WTC11 (cell line): ENCODE measurements at regions not wholly inside any gene's neighbourhood (a gene's known extent, or its start where the extent isn't known, plus 50 kb on each side); places are given as distances from the start of the nearest gene placed in this dataset.

Source experiments
- ATAC-seq: fragments of 200-7000 bp; cut with Tn5 transposase; 2 replicates; pipeline ENCODE4 v1.10.0; 2021; ENCODE audit warnings: mild to moderate bottlenecking, moderate library complexity
- CTCF ChIA-PET: fragments of 300-600 bp; sonication (Branson Sonifier 250); formaldehyde crosslinking; loops from one replicate; lab custom pipeline; 2021; ENCODE audit warnings: antibody characterized with exemption; lab: Charles Lee
- POLR2A ChIA-PET: fragments of 350-600 bp; sonication (Branson Sonifier 250); formaldehyde crosslinking; loops from one replicate; lab custom pipeline; 2021; ENCODE audit warnings: antibody characterized with exemption; lab: Charles Lee
- DNase-seq: peaks from one replicate; pipeline ENCODE4 v3.0.0; 2021; ENCODE audit warnings: low spot score
- H3K27ac Mint-ChIP-seq: 2 replicates; pipeline ENCODE4 v1.8.0; 2021; ENCODE audit warnings: mixed read lengths
- H3K27me3 Mint-ChIP-seq: 2 replicates; pipeline ENCODE4 v1.8.0; 2021; ENCODE audit warnings: low read depth, mild to moderate bottlenecking, moderate library complexity, mixed read lengths
- H3K36me3 Mint-ChIP-seq: 2 replicates; pipeline ENCODE4 v1.8.0; 2021; ENCODE audit warnings: mixed read lengths
- H3K4me1 Mint-ChIP-seq: 2 replicates; pipeline ENCODE4 v1.8.0; 2022; ENCODE audit warnings: mixed read lengths
- H3K4me3 Mint-ChIP-seq: 2 replicates; pipeline ENCODE4 v1.8.0; 2021; ENCODE audit warnings: mild to moderate bottlenecking, moderate library complexity, mixed read lengths
- H3K9me3 Mint-ChIP-seq: 2 replicates; pipeline ENCODE4 v1.8.0; 2021; ENCODE audit warnings: mixed read lengths
- CREB1 ChIP-seq: sonication (generic); formaldehyde crosslinking; IDR thresholded peaks from 2 replicates; pipeline ENCODE4 v1.8.0; 2023; ENCODE audit warnings: mild to moderate bottlenecking, missing genetic modification reagents
- E2F4 ChIP-seq: sonication (generic); formaldehyde crosslinking; IDR thresholded peaks from 2 replicates; pipeline ENCODE4 v1.8.1; 2022; ENCODE audit warnings: low read depth, mild to moderate bottlenecking, moderate library complexity, missing genetic modification reagents, borderline replicate concordance
- EMX1 ChIP-seq: fragments of 250-450 bp; sonication (Bioruptor Pico); IDR thresholded peaks from 2 replicates; pipeline ENCODE4 v1.8.0; 2021; ENCODE audit warnings: mild to moderate bottlenecking
- FOXJ3 ChIP-seq: sonication (generic); formaldehyde crosslinking; IDR thresholded peaks from 2 replicates; pipeline ENCODE4 v1.9.0; 2021; ENCODE audit warnings: missing genetic modification reagents, mild to moderate bottlenecking, borderline replicate concordance
- FOXP1 ChIP-seq: sonication (generic); formaldehyde crosslinking; IDR thresholded peaks from 2 replicates; pipeline ENCODE4 v1.8.0; 2022; ENCODE audit warnings: missing genetic modification reagents, mild to moderate bottlenecking, moderate library complexity, borderline replicate concordance
- IRF2 ChIP-seq: sonication (generic); formaldehyde crosslinking; IDR thresholded peaks from 2 replicates; pipeline ENCODE4 v1.8.0; 2022; ENCODE audit warnings: low read depth, missing genetic modification reagents, borderline replicate concordance
- NFATC4 ChIP-seq: fragments of 250-450 bp; sonication (Bioruptor Pico); IDR thresholded peaks from 2 replicates; pipeline ENCODE4 v1.9.0; 2021; ENCODE audit warnings: mild to moderate bottlenecking
- NFE2L1 ChIP-seq: sonication (generic); formaldehyde crosslinking; IDR thresholded peaks from 2 replicates; pipeline ENCODE4 v1.8.1; 2023; ENCODE audit warnings: missing genetic modification reagents
- RELA ChIP-seq: sonication (generic); formaldehyde crosslinking; IDR thresholded peaks from 2 replicates; pipeline ENCODE4 v1.8.1; 2022; ENCODE audit warnings: missing genetic modification reagents, mild to moderate bottlenecking, borderline replicate concordance
- SOX15 ChIP-seq: fragments of 250-450 bp; sonication (Bioruptor Pico); IDR thresholded peaks from 2 replicates; pipeline ENCODE4 v1.9.0; 2021; ENCODE audit warnings: mild to moderate bottlenecking
- SP1 ChIP-seq: sonication (generic); formaldehyde crosslinking; conservative IDR thresholded peaks from 2 replicates; pipeline ENCODE4 v1.8.1; 2022; ENCODE audit warnings: missing genetic modification reagents
- USF1 ChIP-seq: sonication (generic); formaldehyde crosslinking; IDR thresholded peaks from 2 replicates; pipeline ENCODE4 v1.8.0; 2022; ENCODE audit warnings: mild to moderate bottlenecking, missing genetic modification reagents
- ZNF219 ChIP-seq: sonication (generic); formaldehyde crosslinking; IDR thresholded peaks from 2 replicates; pipeline ENCODE4 v1.8.0; 2023; ENCODE audit warnings: missing genetic modification reagents, mild to moderate bottlenecking, borderline replicate concordance
- ZNF263 ChIP-seq: sonication (generic); formaldehyde crosslinking; IDR thresholded peaks from 2 replicates; pipeline ENCODE4 v1.8.1; 2022; ENCODE audit warnings: low read depth, mild to moderate bottlenecking, moderate library complexity, missing genetic modification reagents
- ZNF281 ChIP-seq: sonication (generic); formaldehyde crosslinking; IDR thresholded peaks from 2 replicates; pipeline ENCODE4 v1.8.0; 2023; ENCODE audit warnings: mild to moderate bottlenecking, missing genetic modification reagents
- ZNF396 ChIP-seq: fragments of 250-450 bp; sonication (Bioruptor Pico); IDR thresholded peaks from 2 replicates; pipeline ENCODE4 v1.8.0; 2021; ENCODE audit warnings: mild to moderate bottlenecking, moderate library complexity, borderline replicate concordance
- TF ChIP-seq, protein P1 (sequence below): fragments of 250-450 bp; sonication (Bioruptor Pico); IDR thresholded peaks from 2 replicates; pipeline ENCODE4 v1.9.0; 2021; ENCODE audit warnings: mild to moderate bottlenecking, borderline replicate concordance
- TF ChIP-seq, protein P2 (sequence below): sonication (generic); formaldehyde crosslinking; IDR thresholded peaks from 2 replicates; pipeline ENCODE4 v1.8.1; 2023; ENCODE audit warnings: mild to moderate bottlenecking, missing genetic modification reagents
- TF ChIP-seq, protein P3 (sequence below): sonication (generic); formaldehyde crosslinking; IDR thresholded peaks from 2 replicates; pipeline ENCODE4 v1.8.0; 2023; ENCODE audit warnings: missing genetic modification reagents, mild to moderate bottlenecking, borderline replicate concordance

- TF ChIP-seq, protein P1, sequence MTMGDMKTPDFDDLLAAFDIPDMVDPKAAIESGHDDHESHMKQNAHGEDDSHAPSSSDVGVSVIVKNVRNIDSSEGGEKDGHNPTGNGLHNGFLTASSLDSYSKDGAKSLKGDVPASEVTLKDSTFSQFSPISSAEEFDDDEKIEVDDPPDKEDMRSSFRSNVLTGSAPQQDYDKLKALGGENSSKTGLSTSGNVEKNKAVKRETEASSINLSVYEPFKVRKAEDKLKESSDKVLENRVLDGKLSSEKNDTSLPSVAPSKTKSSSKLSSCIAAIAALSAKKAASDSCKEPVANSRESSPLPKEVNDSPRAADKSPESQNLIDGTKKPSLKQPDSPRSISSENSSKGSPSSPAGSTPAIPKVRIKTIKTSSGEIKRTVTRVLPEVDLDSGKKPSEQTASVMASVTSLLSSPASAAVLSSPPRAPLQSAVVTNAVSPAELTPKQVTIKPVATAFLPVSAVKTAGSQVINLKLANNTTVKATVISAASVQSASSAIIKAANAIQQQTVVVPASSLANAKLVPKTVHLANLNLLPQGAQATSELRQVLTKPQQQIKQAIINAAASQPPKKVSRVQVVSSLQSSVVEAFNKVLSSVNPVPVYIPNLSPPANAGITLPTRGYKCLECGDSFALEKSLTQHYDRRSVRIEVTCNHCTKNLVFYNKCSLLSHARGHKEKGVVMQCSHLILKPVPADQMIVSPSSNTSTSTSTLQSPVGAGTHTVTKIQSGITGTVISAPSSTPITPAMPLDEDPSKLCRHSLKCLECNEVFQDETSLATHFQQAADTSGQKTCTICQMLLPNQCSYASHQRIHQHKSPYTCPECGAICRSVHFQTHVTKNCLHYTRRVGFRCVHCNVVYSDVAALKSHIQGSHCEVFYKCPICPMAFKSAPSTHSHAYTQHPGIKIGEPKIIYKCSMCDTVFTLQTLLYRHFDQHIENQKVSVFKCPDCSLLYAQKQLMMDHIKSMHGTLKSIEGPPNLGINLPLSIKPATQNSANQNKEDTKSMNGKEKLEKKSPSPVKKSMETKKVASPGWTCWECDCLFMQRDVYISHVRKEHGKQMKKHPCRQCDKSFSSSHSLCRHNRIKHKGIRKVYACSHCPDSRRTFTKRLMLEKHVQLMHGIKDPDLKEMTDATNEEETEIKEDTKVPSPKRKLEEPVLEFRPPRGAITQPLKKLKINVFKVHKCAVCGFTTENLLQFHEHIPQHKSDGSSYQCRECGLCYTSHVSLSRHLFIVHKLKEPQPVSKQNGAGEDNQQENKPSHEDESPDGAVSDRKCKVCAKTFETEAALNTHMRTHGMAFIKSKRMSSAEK (CRISPR knock-in tag): no peak
- no peak for TF ChIP-seq ZNF396
- TF ChIP-seq ZNF263: no peak
- no peak for TF ChIP-seq EMX1 (CRISPR knock-in tag)
- TF ChIP-seq CREB1 (CRISPR knock-in tag): no peak
- TF ChIP-seq SOX15 (CRISPR knock-in tag): no peak
- TF ChIP-seq USF1 (CRISPR knock-in tag): no peak
- no peak for TF ChIP-seq E2F4 (CRISPR knock-in tag)
- no peak for TF ChIP-seq IRF2 (CRISPR knock-in tag)
- TF ChIP-seq, protein P2, sequence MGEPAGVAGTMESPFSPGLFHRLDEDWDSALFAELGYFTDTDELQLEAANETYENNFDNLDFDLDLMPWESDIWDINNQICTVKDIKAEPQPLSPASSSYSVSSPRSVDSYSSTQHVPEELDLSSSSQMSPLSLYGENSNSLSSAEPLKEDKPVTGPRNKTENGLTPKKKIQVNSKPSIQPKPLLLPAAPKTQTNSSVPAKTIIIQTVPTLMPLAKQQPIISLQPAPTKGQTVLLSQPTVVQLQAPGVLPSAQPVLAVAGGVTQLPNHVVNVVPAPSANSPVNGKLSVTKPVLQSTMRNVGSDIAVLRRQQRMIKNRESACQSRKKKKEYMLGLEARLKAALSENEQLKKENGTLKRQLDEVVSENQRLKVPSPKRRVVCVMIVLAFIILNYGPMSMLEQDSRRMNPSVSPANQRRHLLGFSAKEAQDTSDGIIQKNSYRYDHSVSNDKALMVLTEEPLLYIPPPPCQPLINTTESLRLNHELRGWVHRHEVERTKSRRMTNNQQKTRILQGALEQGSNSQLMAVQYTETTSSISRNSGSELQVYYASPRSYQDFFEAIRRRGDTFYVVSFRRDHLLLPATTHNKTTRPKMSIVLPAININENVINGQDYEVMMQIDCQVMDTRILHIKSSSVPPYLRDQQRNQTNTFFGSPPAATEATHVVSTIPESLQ: no peak
- TF ChIP-seq ZNF219: no peak
These were observed 161.7 kb upstream of the LYZL1 start (continued) for GRCh38 chr10:29127037-29127700.

DNA sequence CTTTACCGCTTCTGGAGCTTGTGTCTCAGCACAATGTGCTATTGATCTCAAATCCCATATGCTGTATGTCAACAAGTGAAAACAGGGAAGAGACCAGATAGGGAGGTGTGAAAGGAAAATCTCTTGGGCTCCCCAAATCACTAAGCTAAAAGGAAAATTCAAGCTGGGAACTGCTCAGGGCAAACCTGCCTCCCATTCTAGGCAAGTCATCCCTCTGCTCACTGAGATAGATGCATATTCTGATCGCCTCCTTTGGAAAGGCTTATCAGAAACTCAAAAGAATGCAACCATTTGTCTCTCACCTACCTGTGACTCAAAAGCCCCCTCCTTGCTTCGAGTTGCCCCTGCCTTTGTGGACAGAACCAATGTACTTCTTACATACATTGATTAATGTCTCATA is 161.1 kb upstream of the LYZL1 start:
- DNase-seq: no peak
- TF ChIP-seq IRF2 (CRISPR knock-in tag) (no peak), SP1 (no peak), FOXP1 (CRISPR knock-in tag) (no peak), ZNF281 (no peak), NFATC4 (CRISPR knock-in tag) (no peak), RELA (CRISPR knock-in tag) (no peak), NFE2L1 (CRISPR knock-in tag) (no peak), SOX15 (CRISPR knock-in tag) (no peak), ZNF219 (no peak), FOXJ3 (CRISPR knock-in tag) (no peak)
- TF ChIP-seq, protein P3, sequence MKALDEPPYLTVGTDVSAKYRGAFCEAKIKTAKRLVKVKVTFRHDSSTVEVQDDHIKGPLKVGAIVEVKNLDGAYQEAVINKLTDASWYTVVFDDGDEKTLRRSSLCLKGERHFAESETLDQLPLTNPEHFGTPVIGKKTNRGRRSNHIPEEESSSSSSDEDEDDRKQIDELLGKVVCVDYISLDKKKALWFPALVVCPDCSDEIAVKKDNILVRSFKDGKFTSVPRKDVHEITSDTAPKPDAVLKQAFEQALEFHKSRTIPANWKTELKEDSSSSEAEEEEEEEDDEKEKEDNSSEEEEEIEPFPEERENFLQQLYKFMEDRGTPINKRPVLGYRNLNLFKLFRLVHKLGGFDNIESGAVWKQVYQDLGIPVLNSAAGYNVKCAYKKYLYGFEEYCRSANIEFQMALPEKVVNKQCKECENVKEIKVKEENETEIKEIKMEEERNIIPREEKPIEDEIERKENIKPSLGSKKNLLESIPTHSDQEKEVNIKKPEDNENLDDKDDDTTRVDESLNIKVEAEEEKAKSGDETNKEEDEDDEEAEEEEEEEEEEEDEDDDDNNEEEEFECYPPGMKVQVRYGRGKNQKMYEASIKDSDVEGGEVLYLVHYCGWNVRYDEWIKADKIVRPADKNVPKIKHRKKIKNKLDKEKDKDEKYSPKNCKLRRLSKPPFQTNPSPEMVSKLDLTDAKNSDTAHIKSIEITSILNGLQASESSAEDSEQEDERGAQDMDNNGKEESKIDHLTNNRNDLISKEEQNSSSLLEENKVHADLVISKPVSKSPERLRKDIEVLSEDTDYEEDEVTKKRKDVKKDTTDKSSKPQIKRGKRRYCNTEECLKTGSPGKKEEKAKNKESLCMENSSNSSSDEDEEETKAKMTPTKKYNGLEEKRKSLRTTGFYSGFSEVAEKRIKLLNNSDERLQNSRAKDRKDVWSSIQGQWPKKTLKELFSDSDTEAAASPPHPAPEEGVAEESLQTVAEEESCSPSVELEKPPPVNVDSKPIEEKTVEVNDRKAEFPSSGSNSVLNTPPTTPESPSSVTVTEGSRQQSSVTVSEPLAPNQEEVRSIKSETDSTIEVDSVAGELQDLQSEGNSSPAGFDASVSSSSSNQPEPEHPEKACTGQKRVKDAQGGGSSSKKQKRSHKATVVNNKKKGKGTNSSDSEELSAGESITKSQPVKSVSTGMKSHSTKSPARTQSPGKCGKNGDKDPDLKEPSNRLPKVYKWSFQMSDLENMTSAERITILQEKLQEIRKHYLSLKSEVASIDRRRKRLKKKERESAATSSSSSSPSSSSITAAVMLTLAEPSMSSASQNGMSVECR (CRISPR knock-in tag): no peak

More for the DNA sequence above, 161.1 kb upstream of the LYZL1 start:
- Mint-ChIP-seq H3K27ac (no peak overlapping the region), H3K27me3 (no peaks in the 10 kb centered on the region; the same call in 1 of the 2 replicates), H3K9me3 (peaks cover 8% of the 10 kb centered on the region; the same call in 1 of the 2 replicates), H3K4me1 (peaks cover 28% of the 10 kb centered on the region), H3K36me3 (no peaks in the 10 kb centered on the region), H3K4me3 (no peak overlapping the region)
- ChIA-PET POLR2A (no interaction called here), CTCF (interaction anchor here (1.1 to 3.6 kb wide), 5 partner anchors 9 to 136 kb away, joined by 3 to 19 read pairs (median 6); no protein-coding TSS in a partner anchor)
- ATAC-seq: no peak
